ENCODE measurements at regions not wholly inside any gene's neighbourhood (a gene's known extent, or its start where the extent isn't known, plus 50 kb on each side); places are given as distances from the start of the nearest gene placed in this dataset.
"Not testable (repeated sequence)": the region's sequence is repeated elsewhere in the genome, so short reads cannot be mapped to it uniquely, and the experiment has no call there.

- DNase-seq (no peak), ATAC-seq (no peak)
- H3K27ac Mint-ChIP-seq: no peak overlapping the region
- peaks cover 2% of the 10 kb centered on the region for H3K9me3 Mint-ChIP-seq (ENCODE audit: low read depth)
- no peak overlapping the region for H3K4me3 Mint-ChIP-seq
- H3K4me1 Mint-ChIP-seq: no peaks in the 10 kb centered on the region
- CTCF ChIA-PET: no interaction called here
- H3K36me3 Mint-ChIP-seq: no peaks in the 10 kb centered on the region
- no peaks in the 10 kb centered on the region for H3K27me3 Mint-ChIP-seq
Observed at GRCh38 chr2:129550536-129550935, 428.9 kb upstream of the RAB6C start.

DNA sequence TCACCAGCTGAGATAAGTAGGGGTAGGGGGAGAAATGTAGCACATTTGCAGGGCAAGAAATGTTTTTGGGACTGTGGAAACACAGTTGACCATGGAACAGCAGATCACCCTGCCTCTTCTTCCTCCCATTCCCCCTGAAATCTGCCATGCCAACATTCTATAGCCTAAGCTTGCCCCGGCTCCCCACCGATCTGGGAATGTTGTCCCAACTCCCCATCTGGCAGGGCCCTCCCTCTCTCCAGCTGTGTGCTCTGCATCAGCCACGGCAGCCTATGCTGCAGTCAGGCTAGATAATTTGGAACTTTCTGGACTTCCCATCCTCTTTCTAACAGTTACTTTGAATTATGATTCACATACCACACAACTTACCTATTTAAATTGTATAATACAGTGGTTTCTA is 425.1 kb upstream of the RAB6C start:
- DNase-seq (no peak), ATAC-seq (no peak)
- no peaks in the 10 kb centered on the region for H3K27me3 Mint-ChIP-seq
- H3K27ac Mint-ChIP-seq: no peak overlapping the region
- H3K36me3 Mint-ChIP-seq: no peaks in the 10 kb centered on the region
- CTCF ChIA-PET: no interaction called here
- no peaks in the 10 kb centered on the region for H3K9me3 Mint-ChIP-seq (ENCODE audit: low read depth)
- no peaks in the 10 kb centered on the region for H3K4me1 Mint-ChIP-seq
- no peak overlapping the region for H3K4me3 Mint-ChIP-seq

GRCh38 chr2:129559101-129559500 is 420.4 kb upstream of the RAB6C start:
- ATAC-seq (no peak), DNase-seq (no peak)
- Mint-ChIP-seq H3K9me3 (ENCODE audit: low read depth) (no peaks in the 10 kb centered on the region), H3K4me3 (no peak overlapping the region), H3K4me1 (no peaks in the 10 kb centered on the region), H3K36me3 (no peaks in the 10 kb centered on the region), H3K27ac (no peak overlapping the region), H3K27me3 (no peaks in the 10 kb centered on the region)
- CTCF ChIA-PET: no interaction called here

DNA sequence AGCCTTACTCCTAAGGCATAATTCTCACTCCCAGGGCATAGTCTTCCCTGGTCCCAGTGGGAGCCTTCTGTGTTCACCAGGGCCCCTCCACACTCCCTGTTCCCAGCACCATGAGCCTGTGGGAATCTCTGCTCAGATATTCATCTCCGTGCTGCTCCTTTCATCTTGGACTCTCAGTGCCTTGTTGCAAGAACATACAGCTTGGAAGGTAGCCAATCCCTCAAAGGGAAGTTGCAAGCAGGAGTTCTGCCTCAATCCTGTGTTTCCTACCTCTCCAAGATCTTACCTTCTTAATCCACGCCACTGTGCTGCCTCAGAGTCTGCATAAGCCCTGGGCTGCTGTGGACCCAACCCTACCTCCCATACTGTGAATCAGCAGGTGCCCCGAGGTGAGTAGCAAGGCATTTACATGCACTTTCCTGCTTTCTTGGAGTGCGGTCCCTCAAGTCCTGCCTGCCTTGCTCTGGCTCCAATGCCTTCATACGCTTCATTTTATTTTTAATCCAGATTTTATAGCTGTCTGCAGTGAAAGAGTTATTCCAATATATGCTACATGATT is 413.8 kb upstream of the RAB6C start:
- no peak overlapping the region for H3K27ac Mint-ChIP-seq
- DNase-seq (no peak), ATAC-seq (no peak)
- H3K36me3 Mint-ChIP-seq: no peaks in the 10 kb centered on the region
- H3K4me1 Mint-ChIP-seq: no peaks in the 10 kb centered on the region
- H3K9me3 Mint-ChIP-seq (ENCODE audit: low read depth): peaks cover 9% of the 10 kb centered on the region
- no peak overlapping the region for H3K4me3 Mint-ChIP-seq
- H3K27me3 Mint-ChIP-seq: no peaks in the 10 kb centered on the region
- CTCF ChIA-PET: no interaction called here

DNA sequence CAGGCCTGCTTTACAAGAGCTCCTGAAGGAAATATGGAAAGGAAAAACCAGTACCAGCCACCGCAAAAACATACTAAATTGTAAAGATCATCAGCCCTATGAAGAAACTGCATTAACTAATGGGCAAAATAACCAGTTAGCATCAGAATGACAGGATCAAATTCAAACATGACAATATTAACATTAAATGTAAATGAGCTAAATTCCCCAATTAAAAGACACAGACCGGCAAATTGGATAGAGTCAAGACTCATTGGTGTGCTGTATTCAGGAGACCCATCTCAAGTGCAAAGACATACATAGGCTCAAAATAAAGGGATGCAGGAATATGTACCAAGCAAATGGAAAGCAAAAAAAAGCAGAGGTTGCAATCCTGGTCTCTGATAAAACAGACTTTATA is 408.7 kb upstream of the RAB6C start:
- peaks cover 20% of the 10 kb centered on the region for H3K9me3 Mint-ChIP-seq (ENCODE audit: low read depth)
- DNase-seq, CTCF ChIA-PET, H3K4me3 Mint-ChIP-seq, ATAC-seq, H3K27ac Mint-ChIP-seq, H3K36me3 Mint-ChIP-seq, H3K4me1 Mint-ChIP-seq, H3K27me3 Mint-ChIP-seq: not testable (repeated sequence)

GRCh38 chr2:129575431-129575830 is 404.0 kb upstream of the RAB6C start:
- no peaks in the 10 kb centered on the region for H3K4me1 Mint-ChIP-seq
- ATAC-seq: no peak

DNA sequence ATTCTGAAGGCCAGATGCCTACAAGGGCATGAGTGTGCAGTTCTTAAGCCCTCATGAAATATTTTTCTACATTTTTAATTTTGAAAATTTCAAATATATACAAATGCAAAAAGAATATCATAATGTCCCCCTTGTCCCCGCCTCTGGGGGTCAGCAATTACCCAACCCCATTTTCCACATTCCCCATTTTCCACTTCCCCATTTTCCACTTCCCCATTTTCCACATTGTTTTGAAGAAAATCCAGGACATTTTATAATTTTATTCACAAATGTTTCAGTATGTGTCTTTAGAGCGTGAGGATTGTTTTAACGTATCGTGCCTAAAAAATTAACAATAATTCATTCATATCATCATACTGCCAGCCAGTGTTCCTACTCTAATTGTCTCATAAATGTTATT is 403.6 kb upstream of the RAB6C start:
- CTCF ChIA-PET: no interaction called here
- H3K27ac Mint-ChIP-seq: no peak overlapping the region
- no peaks in the 10 kb centered on the region for H3K27me3 Mint-ChIP-seq
- no peak for DNase-seq
- ATAC-seq: no peak
- no peaks in the 10 kb centered on the region for H3K4me1 Mint-ChIP-seq
- H3K4me3 Mint-ChIP-seq: no peak overlapping the region
- H3K9me3 Mint-ChIP-seq (ENCODE audit: low read depth): peaks cover 11% of the 10 kb centered on the region
- no peaks in the 10 kb centered on the region for H3K36me3 Mint-ChIP-seq

More at GRCh38 chr2:129575431-129575830, 404.0 kb upstream of the RAB6C start:
- H3K9me3 Mint-ChIP-seq (ENCODE audit: low read depth): peaks cover 11% of the 10 kb centered on the region
- no peaks in the 10 kb centered on the region for H3K36me3 Mint-ChIP-seq
- no peak overlapping the region for H3K4me3 Mint-ChIP-seq
- H3K27me3 Mint-ChIP-seq: no peaks in the 10 kb centered on the region
- DNase-seq: no peak
- H3K27ac Mint-ChIP-seq: no peak overlapping the region
- CTCF ChIA-PET: no interaction called here

- Mint-ChIP-seq H3K9me3 (ENCODE audit: low read depth) (no peaks in the 10 kb centered on the region), H3K4me3 (no peak overlapping the region), H3K36me3 (no peaks in the 10 kb centered on the region), H3K27ac (no peak overlapping the region), H3K4me1 (no peaks in the 10 kb centered on the region), H3K27me3 (no peaks in the 10 kb centered on the region)
- DNase-seq (no peak), ATAC-seq (no peak)
- CTCF ChIA-PET: no interaction called here
Observed at GRCh38 chr2:129580001-129580400, 399.5 kb upstream of the RAB6C start.

DNA sequence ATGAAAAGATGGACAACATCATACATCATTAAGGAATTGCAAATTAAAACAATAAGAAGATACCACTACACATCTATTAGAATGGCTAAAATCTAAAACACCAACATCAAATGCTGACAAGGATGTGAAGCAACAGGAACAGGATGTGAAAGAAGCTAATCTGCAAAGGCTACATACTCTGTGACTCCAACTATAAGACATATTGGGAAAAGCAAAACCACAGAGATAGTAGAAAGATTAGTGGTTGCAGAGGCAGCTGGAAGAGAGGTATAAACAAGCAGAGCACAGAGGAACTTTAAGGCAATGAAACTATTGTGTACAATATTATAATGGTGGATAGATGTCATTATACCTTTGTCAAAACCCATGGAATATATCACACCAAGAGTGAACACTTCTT is 393.7 kb upstream of the RAB6C start:
- Mint-ChIP-seq H3K4me3 (no peak overlapping the region), H3K36me3 (no peaks in the 10 kb centered on the region), H3K9me3 (ENCODE audit: low read depth) (no peaks in the 10 kb centered on the region), H3K4me1 (no peaks in the 10 kb centered on the region), H3K27ac (no peak overlapping the region), H3K27me3 (no peaks in the 10 kb centered on the region)
- CTCF ChIA-PET: no interaction called here
- DNase-seq (no peak), ATAC-seq (no peak)

DNA sequence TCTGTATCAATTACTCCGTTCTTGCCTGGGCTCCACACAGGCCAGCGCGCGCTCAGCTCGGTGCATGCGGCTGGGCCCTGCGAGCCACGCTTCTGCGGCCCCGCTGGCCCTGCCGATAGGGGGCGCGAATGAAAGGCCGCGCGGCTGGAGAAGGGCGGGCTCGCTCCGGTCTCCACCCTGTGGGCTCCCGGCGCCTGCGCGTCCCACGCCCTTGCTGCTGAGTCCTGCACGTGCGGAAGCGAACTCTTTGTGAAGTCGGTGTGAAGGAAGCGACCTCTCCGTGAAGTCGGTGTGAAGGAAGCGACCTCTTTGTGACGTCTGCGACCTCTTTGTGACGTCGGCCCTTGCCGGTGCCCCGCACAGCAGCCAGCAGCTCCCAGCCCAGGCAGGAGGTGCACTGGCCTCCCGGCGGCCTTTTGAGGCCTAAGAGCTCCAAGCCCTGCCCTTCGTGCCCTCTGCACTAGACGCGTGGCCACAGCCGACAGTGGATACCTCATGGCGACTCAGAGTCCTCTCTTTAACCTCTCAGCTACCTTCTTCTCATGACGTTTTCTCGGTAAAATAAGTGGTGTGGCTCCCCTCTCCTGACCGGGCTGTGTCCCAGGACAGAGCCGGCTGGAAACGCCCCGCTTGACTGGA is 391.9 kb upstream of the RAB6C start:
- Mint-ChIP-seq H3K27ac (no peak overlapping the region), H3K36me3 (no peaks in the 10 kb centered on the region), H3K9me3 (ENCODE audit: low read depth) (no peaks in the 10 kb centered on the region), H3K27me3 (no peaks in the 10 kb centered on the region), H3K4me3 (no peak overlapping the region), H3K4me1 (no peaks in the 10 kb centered on the region)
- ATAC-seq: no peak
- DNase-seq: no peak
- CTCF ChIA-PET: no interaction called here

GRCh38 chr2:129604560-129604959 is 374.9 kb upstream of the RAB6C start:
- Mint-ChIP-seq H3K27me3 (no peaks in the 10 kb centered on the region), H3K4me3 (no peak overlapping the region), H3K27ac (no peak overlapping the region), H3K4me1 (no peaks in the 10 kb centered on the region), H3K9me3 (ENCODE audit: low read depth) (peaks cover 3% of the 10 kb centered on the region), H3K36me3 (no peaks in the 10 kb centered on the region)
- DNase-seq: no peak
- CTCF ChIA-PET: no interaction called here
- no peak for ATAC-seq

- peaks cover 3% of the 10 kb centered on the region for H3K9me3 Mint-ChIP-seq (ENCODE audit: low read depth)
- DNase-seq (no peak), ATAC-seq (no peak)
- no peaks in the 10 kb centered on the region for H3K27me3 Mint-ChIP-seq
- H3K27ac Mint-ChIP-seq: no peak overlapping the region
- no peak overlapping the region for H3K4me3 Mint-ChIP-seq
- no peaks in the 10 kb centered on the region for H3K4me1 Mint-ChIP-seq
- CTCF ChIA-PET: no interaction called here
- H3K36me3 Mint-ChIP-seq: no peaks in the 10 kb centered on the region
Observed at GRCh38 chr2:129605646-129606045, 373.8 kb upstream of the RAB6C start.

- H3K27me3 Mint-ChIP-seq: no peaks in the 10 kb centered on the region
- no peaks in the 10 kb centered on the region for H3K4me1 Mint-ChIP-seq
- no peak overlapping the region for H3K27ac Mint-ChIP-seq
- H3K4me3 Mint-ChIP-seq: no peak overlapping the region
- H3K9me3 Mint-ChIP-seq (ENCODE audit: low read depth): peaks cover 3% of the 10 kb centered on the region
- no peak for ATAC-seq
- CTCF ChIA-PET: no interaction called here
- no peak for DNase-seq
- no peaks in the 10 kb centered on the region for H3K36me3 Mint-ChIP-seq
Observed at GRCh38 chr2:129606496-129607270, 372.8 kb upstream of the RAB6C start.

GRCh38 chr2:129609224-129609623 is 370.2 kb upstream of the RAB6C start:
- H3K4me3 Mint-ChIP-seq: no peak overlapping the region
- no peaks in the 10 kb centered on the region for H3K4me1 Mint-ChIP-seq
- H3K27me3 Mint-ChIP-seq: no peaks in the 10 kb centered on the region
- peaks cover 3% of the 10 kb centered on the region for H3K9me3 Mint-ChIP-seq (ENCODE audit: low read depth)
- ATAC-seq (no peak), DNase-seq (no peak)
- CTCF ChIA-PET: no interaction called here
- H3K36me3 Mint-ChIP-seq: no peaks in the 10 kb centered on the region
- no peak overlapping the region for H3K27ac Mint-ChIP-seq

Data from activated CD8-positive, alpha-beta memory T cell treated with anti-CD3 and anti-CD28 coated beads, Interleukin-2, amount 10 ng/mL, durations not matched to agents 7 days and 5 days (primary cell).